ENCODE measurements at regions not wholly inside any gene's neighbourhood (a gene's known extent, or its start where the extent isn't known, plus 50 kb on each side); places are given as distances from the start of the nearest gene placed in this dataset.
A peak's percentile ranks its signal among the peaks of the same experiment; 100 is the strongest.

DNA sequence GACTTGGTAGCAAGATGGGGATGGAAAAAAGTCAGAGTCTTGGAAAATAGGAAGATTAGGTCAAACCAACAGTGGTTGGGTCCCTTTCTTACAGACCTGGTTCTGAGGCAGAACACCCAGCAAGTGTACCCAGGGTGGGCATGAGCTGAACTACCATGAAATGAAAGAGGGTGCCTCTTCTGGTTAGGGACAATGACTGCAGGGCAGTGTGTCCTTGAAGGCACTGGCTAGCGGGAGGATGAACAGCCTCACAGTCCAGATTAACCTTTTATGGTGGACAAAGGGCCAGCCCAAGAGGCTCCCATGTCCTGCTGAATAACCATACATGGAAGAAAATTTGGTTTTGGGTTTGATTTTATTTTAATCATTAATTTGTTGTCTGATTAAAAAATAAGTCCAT is 61.8 kb upstream of the CCDC85A start:
- ChIA-PET POLR2A (ENCODE audit: partially characterized antibody) (interaction anchor here (0.9 to 1.0 kb wide), 2 partner anchors 8 to 420 kb away, joined by 3 to 4 read pairs; no protein-coding TSS in a partner anchor), CTCF (ENCODE audit: partially characterized antibody) (interaction anchor here (0.8 to 2.4 kb wide), 12 partner anchors 8 to 404 kb away, joined by 3 to 11 read pairs (median 6); no protein-coding TSS in a partner anchor)
- no peak overlapping the region for H3K4me2 ChIP-seq (ENCODE audit: insufficient read depth in 1 of 2, low read depth in 2 of 2, low read length in 2 of 2)
- H3K79me1 ChIP-seq (ENCODE audit: low read depth, low read length): no peaks in the 10 kb centered on the region; the same call in 1 of the 2 replicates
- H4K20me1 ChIP-seq (replicated peaks in 1 of 2; ENCODE audit: control insufficient read depth in 1 of 2, insufficient read depth in 2 of 2, low read length in 2 of 2): no peaks in the 10 kb centered on the region
- no peak overlapping the region for H2BK20ac ChIP-seq (ENCODE audit: low read length)
- H2AFZ ChIP-seq (ENCODE audit: low read length): no peak overlapping the region
- no peak overlapping the region for H2BK12ac ChIP-seq (ENCODE audit: low read depth, low read length)
- peaks cover 3% of the 10 kb centered on the region for H3K23me2 ChIP-seq (ENCODE audit: low read depth, low read length)
- H3K18ac ChIP-seq (ENCODE audit: extremely low read depth, low read length): no peak overlapping the region
- no peak overlapping the region for H2BK5ac ChIP-seq (ENCODE audit: low read depth, low read length)
- WGBS, 2 experiments (ENCODE audit: extremely low coverage in 1 of 2, insufficient coverage in 1 of 2, insufficient read length in 1 of 2, insufficient replicate concordance in 2 of 2, low coverage in 1 of 2, low lambda C conversion rate in 2 of 2, missing lambda C conversion rate in 1 of 2): 100% methylated on average over 1 of the region's 1 CpG; no CpG with 5 or more reads in 1 of the 2 experiments
- no peak for DNase-seq (ENCODE audit: low read depth in 1 of 2, low spot score in 2 of 2)
- no peak overlapping the region for H3K27ac ChIP-seq (ENCODE audit: low read depth, low read length)
- no peaks in the 10 kb centered on the region for H3K9me3 ChIP-seq (ENCODE audit: insufficient read depth in 2 of 2, low read depth in 1 of 2, low read length in 1 of 2)
- no peak overlapping the region for H3K9ac ChIP-seq (replicated peaks in 1 of 4; ENCODE audit: extremely low read depth in 1 of 4, low read depth in 3 of 4, low read length in 3 of 4)
- no peaks in the 10 kb centered on the region for H3K79me2 ChIP-seq (ENCODE audit: control insufficient read depth in 1 of 2, insufficient read depth in 2 of 2, low read length in 2 of 2)
- H3K4ac ChIP-seq (replicated peaks; ENCODE audit: insufficient read length, low read depth, low read length): no peak overlapping the region
- peaks cover 2 to 10% (median 10%) of the 10 kb centered on the region in 4 experiments; a peak in 5 of 8 replicates for H3K36me3 ChIP-seq (ENCODE audit: control insufficient read depth in 2 of 4, insufficient read depth in 4 of 4, low read length in 3 of 4)
- H3K27me3 ChIP-seq (replicated peaks in 1 of 4; ENCODE audit: control insufficient read depth in 3 of 4, extremely low read depth in 1 of 4, insufficient read depth in 3 of 4, low read length in 3 of 4): peaks cover 0 to 1% (median 0%) of the 10 kb centered on the region in 4 experiments; a peak in 1 of 7 replicates
- FAIRE-seq: no peak
- no peak overlapping the region for H3K23ac ChIP-seq (ENCODE audit: insufficient read length)
- H2AK5ac ChIP-seq (ENCODE audit: low read depth, low read length): no peak overlapping the region
- H4K5ac ChIP-seq (ENCODE audit: insufficient read length, low read depth, low read length): no peak overlapping the region
- H2BK15ac ChIP-seq (ENCODE audit: low read length): no peak overlapping the region
- no peak overlapping the region for H3K14ac ChIP-seq (ENCODE audit: insufficient read length)
- no peak overlapping the region for H3K4me3 ChIP-seq (ENCODE audit: extremely low read depth in 1 of 4, insufficient read depth in 2 of 4, low read depth in 3 of 4, low read length in 4 of 4)
- no peak overlapping the region for H4K8ac ChIP-seq (ENCODE audit: extremely low read depth, insufficient read depth, low read length)
- peaks cover 4 to 26% (median 23%) of the 10 kb centered on the region in 4 experiments; a peak in 6 of 7 replicates for H3K4me1 ChIP-seq (replicated peaks in 1 of 4; ENCODE audit: control insufficient read depth in 3 of 4, insufficient read depth in 4 of 4, low read length in 3 of 4)
- H4K91ac ChIP-seq (replicated peaks; ENCODE audit: insufficient read length, low read length): no peak overlapping the region
- no peak overlapping the region for H2BK120ac ChIP-seq (replicated peaks; ENCODE audit: low read depth, low read length)
- no peak overlapping the region for H3K56ac ChIP-seq (replicated peaks; ENCODE audit: insufficient read length, low read depth, low read length)
- TF ChIP-seq, protein P1, sequence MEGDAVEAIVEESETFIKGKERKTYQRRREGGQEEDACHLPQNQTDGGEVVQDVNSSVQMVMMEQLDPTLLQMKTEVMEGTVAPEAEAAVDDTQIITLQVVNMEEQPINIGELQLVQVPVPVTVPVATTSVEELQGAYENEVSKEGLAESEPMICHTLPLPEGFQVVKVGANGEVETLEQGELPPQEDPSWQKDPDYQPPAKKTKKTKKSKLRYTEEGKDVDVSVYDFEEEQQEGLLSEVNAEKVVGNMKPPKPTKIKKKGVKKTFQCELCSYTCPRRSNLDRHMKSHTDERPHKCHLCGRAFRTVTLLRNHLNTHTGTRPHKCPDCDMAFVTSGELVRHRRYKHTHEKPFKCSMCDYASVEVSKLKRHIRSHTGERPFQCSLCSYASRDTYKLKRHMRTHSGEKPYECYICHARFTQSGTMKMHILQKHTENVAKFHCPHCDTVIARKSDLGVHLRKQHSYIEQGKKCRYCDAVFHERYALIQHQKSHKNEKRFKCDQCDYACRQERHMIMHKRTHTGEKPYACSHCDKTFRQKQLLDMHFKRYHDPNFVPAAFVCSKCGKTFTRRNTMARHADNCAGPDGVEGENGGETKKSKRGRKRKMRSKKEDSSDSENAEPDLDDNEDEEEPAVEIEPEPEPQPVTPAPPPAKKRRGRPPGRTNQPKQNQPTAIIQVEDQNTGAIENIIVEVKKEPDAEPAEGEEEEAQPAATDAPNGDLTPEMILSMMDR (IDR thresholded peaks at IDR 0.05; ENCODE audit: control extremely low read depth in 1 of 3, insufficient read depth in 1 of 3, low read depth in 1 of 3, low read length in 3 of 3): peak in 2 of 3 experiments; percentile 16 to 23; a peak in 2 of 4 replicates
- no peak for TF ChIP-seq ZNF274 (IDR thresholded peaks at IDR 0.05; ENCODE audit: borderline replicate concordance, extremely low read depth, low read length)
- no peak for TF ChIP-seq TEAD4 (IDR thresholded peaks at IDR 0.05; ENCODE audit: low read depth, low read length)
- TF ChIP-seq SP1 (IDR thresholded peaks at IDR 0.05; ENCODE audit: low read depth, low read length): no peak
- no peak for TF ChIP-seq NANOG (IDR thresholded peaks at IDR 0.05; ENCODE audit: insufficient read depth, low read depth, low read length, poor library complexity, severe bottlenecking)
- TF ChIP-seq SUZ12 (IDR thresholded peaks at IDR 0.05; ENCODE audit: low read length): no peak
- no peak for TF ChIP-seq CBX5 (IDR thresholded peaks at IDR 0.05; ENCODE audit: low read depth, low read length)
- TF ChIP-seq RXRA (IDR thresholded peaks at IDR 0.05; ENCODE audit: insufficient read depth, low read depth, low read length): no peak
- TF ChIP-seq CHD2 (IDR thresholded peaks at IDR 0.05; ENCODE audit: low read length): no peak
- TF ChIP-seq HDAC2 (IDR thresholded peaks at IDR 0.05; ENCODE audit: borderline replicate concordance in 1 of 2, low read depth in 2 of 2, low read length in 2 of 2): no peak

Data from H1 (cell line).